Ovary (tissue), 3 donors: ENCODE measurements at regions not wholly inside any gene's neighbourhood (a gene's known extent, or its start where the extent isn't known, plus 50 kb on each side); places are given as distances from the start of the nearest gene placed in this dataset.

Experiments used
- POLR2A ChIP-seq: fragments of 450-650 bp; IDR thresholded peaks from one replicate; pipeline ENCODE4 v1.6.1; 2017; ENCODE audit warnings: antibody characterized with exemption, mild to moderate bottlenecking, moderate library complexity
- TF ChIP-seq, protein P1 (sequence below), 3 donors: fragments of 450-650 bp in 2 of 3; fragments of 200-600 bp in 1 of 3; IDR thresholded peaks; one replicate each; pipeline versions ENCODE4 v1.5.1 to v1.8.0; 2016 to 2022; ENCODE audit warnings: antibody characterized with exemption in 3 of 3, mild to moderate bottlenecking in 1 of 3
- donor health status: DM: no; HTN: no; CAD: no.

DNA sequence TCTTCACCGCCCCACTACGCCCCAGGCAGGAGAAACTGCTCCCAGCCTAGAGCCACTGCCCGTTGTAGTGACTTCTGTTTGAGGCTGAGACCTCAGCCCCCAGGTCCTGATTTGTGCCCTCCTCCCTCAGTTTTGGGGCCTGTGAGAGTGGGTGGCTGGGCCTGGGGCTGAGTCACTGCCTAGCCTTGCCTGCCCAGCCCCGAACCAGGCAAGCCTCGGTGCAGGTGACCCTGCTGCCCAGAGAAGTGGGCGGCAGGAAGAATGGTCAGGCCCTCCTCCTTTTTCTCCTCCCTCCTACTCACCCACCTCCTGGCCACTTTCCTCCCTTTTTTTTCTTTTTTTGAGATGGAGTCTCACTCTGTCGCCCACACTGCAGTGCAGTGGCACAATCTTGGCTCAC lies 66.6 kb downstream of the ZFP36L2 start:
- no peak for TF ChIP-seq POLR2A
- TF ChIP-seq, protein P1, sequence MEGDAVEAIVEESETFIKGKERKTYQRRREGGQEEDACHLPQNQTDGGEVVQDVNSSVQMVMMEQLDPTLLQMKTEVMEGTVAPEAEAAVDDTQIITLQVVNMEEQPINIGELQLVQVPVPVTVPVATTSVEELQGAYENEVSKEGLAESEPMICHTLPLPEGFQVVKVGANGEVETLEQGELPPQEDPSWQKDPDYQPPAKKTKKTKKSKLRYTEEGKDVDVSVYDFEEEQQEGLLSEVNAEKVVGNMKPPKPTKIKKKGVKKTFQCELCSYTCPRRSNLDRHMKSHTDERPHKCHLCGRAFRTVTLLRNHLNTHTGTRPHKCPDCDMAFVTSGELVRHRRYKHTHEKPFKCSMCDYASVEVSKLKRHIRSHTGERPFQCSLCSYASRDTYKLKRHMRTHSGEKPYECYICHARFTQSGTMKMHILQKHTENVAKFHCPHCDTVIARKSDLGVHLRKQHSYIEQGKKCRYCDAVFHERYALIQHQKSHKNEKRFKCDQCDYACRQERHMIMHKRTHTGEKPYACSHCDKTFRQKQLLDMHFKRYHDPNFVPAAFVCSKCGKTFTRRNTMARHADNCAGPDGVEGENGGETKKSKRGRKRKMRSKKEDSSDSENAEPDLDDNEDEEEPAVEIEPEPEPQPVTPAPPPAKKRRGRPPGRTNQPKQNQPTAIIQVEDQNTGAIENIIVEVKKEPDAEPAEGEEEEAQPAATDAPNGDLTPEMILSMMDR (IDR thresholded peaks at IDR 0.05), result no peak
